Sigmoid colon (tissue), 6 donors: ENCODE measurements at regions not wholly inside any gene's neighbourhood (a gene's known extent, or its start where the extent isn't known, plus 50 kb on each side); places are given as distances from the start of the nearest gene placed in this dataset.

Source experiments
- DNase-seq: peaks from one replicate; pipeline ENCODE4 v3.0.0-alpha.2; 2019
- H3K27ac ChIP-seq, 4 donors: fragments of 200-600 bp; sonication (generic); one replicate each; pipeline ENCODE4 v1.5.1; 2016 to 2019; ENCODE audit warnings: mild to moderate bottlenecking in 1 of 4
- H3K27me3 ChIP-seq, 3 donors: fragments of 200-600 bp; sonication (generic); one replicate each; pipeline ENCODE4 v1.5.1; 2019; ENCODE audit warnings: mild to moderate bottlenecking in 1 of 3
- H3K36me3 ChIP-seq, 4 donors: fragments of 200-600 bp; sonication (generic); one replicate each; pipeline ENCODE4 v1.5.1; 2016 to 2019
- H3K4me1 ChIP-seq, 4 donors: fragments of 200-600 bp; sonication (generic); one replicate each; pipeline ENCODE4 v1.5.1; 2017 to 2019
- H3K4me3 ChIP-seq, 4 donors: fragments of 200-600 bp; sonication (generic); one replicate each; pipeline ENCODE4 v1.5.1; 2017 to 2019; ENCODE audit warnings: mild to moderate bottlenecking in 2 of 4, moderate library complexity in 1 of 4
- H3K9me3 ChIP-seq, 4 donors: fragments of 200-600 bp in 3 of 4; sonication (generic) in 3 of 4; one replicate each; pipeline versions ENCODE4 v1.5.1 to v1.6.1; 2013 to 2019
- EP300 ChIP-seq, 4 donors: sonication (generic); formaldehyde crosslinking; IDR thresholded peaks; one replicate each; pipeline ENCODE4 v1.6.1; 2017; ENCODE audit warnings: antibody characterized with exemption in 4 of 4
- POLR2A ChIP-seq, 2 donors: fragments of 450-650 bp; IDR thresholded peaks; one replicate each; pipeline ENCODE4 v1.6.1; 2016; ENCODE audit warnings: antibody characterized with exemption in 2 of 2, mild to moderate bottlenecking in 2 of 2, moderate library complexity in 2 of 2
- POLR2AphosphoS5 ChIP-seq, 4 donors: sonication (generic); formaldehyde crosslinking; IDR thresholded peaks; one replicate each; pipeline ENCODE4 v1.6.1; 2017; ENCODE audit warnings: antibody characterized with exemption in 4 of 4
- WGBS, 2 donors: extraction: QIAGEN DNeasy Blood & Tissue Kit; methylation state at CpG; one replicate each; pipeline ENCODE4 v1.1.7; 2013; 5-methylcytosine and 5-hydroxymethylcytosine counted together
- intact Hi-C: fragments of 100-400 bp; cut with DNase I; formaldehyde crosslinking; loops from one replicate; pipeline ENCODE4 v1.15.1; 2023
- TF ChIP-seq, protein P1 (sequence below), 4 experiments: fragments of 450-650 bp in 3 of 4; fragments of 200-600 bp in 1 of 4; IDR thresholded peaks; one replicate each; pipeline ENCODE4 v1.5.1; 2016 to 2019; ENCODE audit warnings: antibody characterized with exemption in 4 of 4, mild to moderate bottlenecking in 3 of 4, moderate library complexity in 2 of 4
- donor health status: healthy with polysubstance abuse.
- donor health status: healthy.

DNA sequence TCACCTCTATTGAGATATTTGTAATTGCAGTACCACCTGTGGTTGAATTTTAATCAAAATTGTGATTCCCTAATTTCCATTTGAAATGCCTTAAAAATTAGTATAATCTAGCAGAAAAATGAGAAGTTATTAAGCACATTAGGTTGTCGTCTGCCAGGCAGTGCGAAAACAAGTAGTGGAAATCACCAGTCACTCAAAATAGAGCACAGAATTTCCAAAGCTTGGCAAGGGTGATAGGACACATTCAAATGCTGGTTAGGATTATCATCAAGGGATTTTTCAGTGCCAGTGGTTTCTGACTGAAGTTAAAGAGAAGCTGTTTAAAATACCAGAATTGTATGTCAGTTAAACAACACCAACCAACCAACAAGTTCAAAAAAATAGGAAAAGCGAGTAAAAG, 97.8 kb downstream of the PLK2 start:
- H3K27me3 ChIP-seq, result no peaks in the 10 kb centered on the region
- no peak overlapping the region for H3K27ac ChIP-seq
- no peak for DNase-seq
- no peak for TF ChIP-seq EP300 (IDR thresholded peaks at IDR 0.05)
- no peak for TF ChIP-seq POLR2A (IDR thresholded peaks at IDR 0.05)
- TF ChIP-seq, protein P1, sequence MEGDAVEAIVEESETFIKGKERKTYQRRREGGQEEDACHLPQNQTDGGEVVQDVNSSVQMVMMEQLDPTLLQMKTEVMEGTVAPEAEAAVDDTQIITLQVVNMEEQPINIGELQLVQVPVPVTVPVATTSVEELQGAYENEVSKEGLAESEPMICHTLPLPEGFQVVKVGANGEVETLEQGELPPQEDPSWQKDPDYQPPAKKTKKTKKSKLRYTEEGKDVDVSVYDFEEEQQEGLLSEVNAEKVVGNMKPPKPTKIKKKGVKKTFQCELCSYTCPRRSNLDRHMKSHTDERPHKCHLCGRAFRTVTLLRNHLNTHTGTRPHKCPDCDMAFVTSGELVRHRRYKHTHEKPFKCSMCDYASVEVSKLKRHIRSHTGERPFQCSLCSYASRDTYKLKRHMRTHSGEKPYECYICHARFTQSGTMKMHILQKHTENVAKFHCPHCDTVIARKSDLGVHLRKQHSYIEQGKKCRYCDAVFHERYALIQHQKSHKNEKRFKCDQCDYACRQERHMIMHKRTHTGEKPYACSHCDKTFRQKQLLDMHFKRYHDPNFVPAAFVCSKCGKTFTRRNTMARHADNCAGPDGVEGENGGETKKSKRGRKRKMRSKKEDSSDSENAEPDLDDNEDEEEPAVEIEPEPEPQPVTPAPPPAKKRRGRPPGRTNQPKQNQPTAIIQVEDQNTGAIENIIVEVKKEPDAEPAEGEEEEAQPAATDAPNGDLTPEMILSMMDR (IDR thresholded peaks at IDR 0.05), result no peak
- no peak for TF ChIP-seq POLR2AphosphoS5 (IDR thresholded peaks at IDR 0.05)
- intact Hi-C loops, result no loop called here
- WGBS, 2 donors, result 83 to 96% methylated on average over 3 of the region's 3 CpGs
- no peaks in the 10 kb centered on the region for H3K4me1 ChIP-seq
- H3K9me3 ChIP-seq, result no peaks in the 10 kb centered on the region
- H3K4me3 ChIP-seq, result no peak overlapping the region
- H3K36me3 ChIP-seq, result no peaks in the 10 kb centered on the region

DNA sequence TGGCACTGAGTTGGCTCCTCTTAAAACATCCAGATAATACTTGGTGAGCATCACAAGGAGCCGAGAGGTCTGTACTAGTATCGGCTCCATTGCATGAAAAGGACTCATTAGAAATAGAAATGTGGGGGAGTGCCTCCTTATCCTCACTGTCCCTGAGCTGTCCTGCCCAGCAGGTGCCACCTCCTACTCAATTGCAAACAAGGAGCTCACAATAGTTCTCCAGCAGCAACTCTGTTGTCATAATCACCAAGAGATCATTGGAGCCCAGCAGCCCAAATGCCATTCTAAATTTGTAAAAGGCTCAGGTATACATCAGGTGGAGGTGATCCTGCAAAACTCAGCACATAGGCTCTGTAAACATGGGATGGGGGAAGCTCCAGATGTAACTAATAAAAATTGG, 99.1 kb downstream of the PLK2 start:
- intact Hi-C loops, result no loop called here
- no peak for DNase-seq
- no peaks in the 10 kb centered on the region for H3K36me3 ChIP-seq
- no peak overlapping the region for H3K4me3 ChIP-seq
- H3K4me1 ChIP-seq, result no peaks in the 10 kb centered on the region
- no peaks in the 10 kb centered on the region for H3K9me3 ChIP-seq
- H3K27ac ChIP-seq, result no peak overlapping the region
- no peaks in the 10 kb centered on the region for H3K27me3 ChIP-seq
- TF ChIP-seq, protein P1 (IDR thresholded peaks at IDR 0.05), result no peak
- TF ChIP-seq POLR2AphosphoS5 (IDR thresholded peaks at IDR 0.05) (no peak), POLR2A (IDR thresholded peaks at IDR 0.05) (no peak), EP300 (IDR thresholded peaks at IDR 0.05) (no peak)
- 96 to 100% methylated on average over 2 of the region's 2 CpGs for WGBS, 2 donors

DNA sequence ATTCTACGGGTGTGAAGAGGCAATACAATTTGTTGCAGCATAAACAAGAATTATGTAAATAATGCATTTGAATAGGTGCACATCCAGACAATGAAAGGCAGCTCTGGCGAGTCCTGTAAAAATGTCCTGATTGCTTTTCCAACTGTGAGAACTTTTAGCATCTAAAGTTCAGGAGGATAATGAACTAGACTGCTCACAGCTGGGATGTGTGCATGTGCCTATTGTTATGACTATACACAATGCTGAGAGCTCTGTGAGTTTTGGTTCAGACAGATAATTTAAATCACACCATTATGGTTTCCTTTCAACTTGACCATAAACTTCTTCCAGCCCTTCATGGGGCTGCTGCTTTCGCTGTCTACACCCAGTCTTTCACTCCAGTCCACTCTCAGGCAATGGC, 99.9 kb downstream of the PLK2 start:
- Histone ChIP-seq H3K27me3 (no peaks in the 10 kb centered on the region), H3K36me3 (no peaks in the 10 kb centered on the region), H3K9me3 (no peaks in the 10 kb centered on the region), H3K4me1 (no peaks in the 10 kb centered on the region), H3K4me3 (no peak overlapping the region), H3K27ac (no peak overlapping the region)
- WGBS, 2 donors, result 44 to 56% methylated on average over 3 of the region's 3 CpGs
- TF ChIP-seq POLR2AphosphoS5 (IDR thresholded peaks at IDR 0.05) (no peak), POLR2A (IDR thresholded peaks at IDR 0.05) (no peak), EP300 (IDR thresholded peaks at IDR 0.05) (no peak)
- TF ChIP-seq, protein P1 (IDR thresholded peaks at IDR 0.05), result no peak
- DNase-seq, result no peak
- intact Hi-C loops, result no loop called here

DNA sequence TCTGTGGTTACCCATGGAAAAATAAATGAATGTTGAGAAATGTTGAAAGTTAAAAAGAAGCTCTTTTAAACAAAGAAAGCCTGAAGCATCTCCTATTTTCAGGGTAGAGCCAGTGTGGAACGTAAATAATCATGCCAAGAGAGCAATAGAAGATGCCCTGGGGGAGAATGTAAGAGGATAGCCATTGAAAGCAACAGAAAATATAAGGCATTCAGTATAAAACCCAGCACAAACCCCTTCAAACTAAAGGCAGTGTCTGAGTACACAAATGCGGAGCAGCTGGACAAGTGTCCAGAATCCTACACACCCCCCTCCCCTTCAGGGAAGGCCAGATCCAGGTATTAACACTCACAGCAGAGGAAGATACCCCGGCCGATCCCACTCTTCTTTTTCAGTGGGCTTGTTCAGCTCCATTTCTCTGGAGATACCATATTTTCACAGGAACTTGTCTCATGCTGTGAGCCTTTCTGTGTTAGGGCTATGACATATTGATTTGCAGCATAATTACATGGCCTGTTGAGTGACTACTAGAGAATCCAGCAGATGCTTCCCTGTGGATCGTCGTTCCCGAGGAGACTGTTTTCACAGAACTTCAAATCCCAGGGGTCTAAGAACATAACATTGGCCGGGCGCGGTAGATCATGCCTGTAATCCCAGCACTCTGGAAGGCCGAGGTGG, 101.2 kb downstream of the PLK2 start:
- no peaks in the 10 kb centered on the region for H3K36me3 ChIP-seq
- DNase-seq, result no peak
- WGBS, 2 donors, result 78 to 86% methylated on average over 11 of the region's 11 CpGs
- no peak overlapping the region for H3K27ac ChIP-seq
- TF ChIP-seq, protein P1 (IDR thresholded peaks at IDR 0.05), result no peak
- TF ChIP-seq POLR2A (IDR thresholded peaks at IDR 0.05) (no peak), EP300 (IDR thresholded peaks at IDR 0.05) (no peak), POLR2AphosphoS5 (IDR thresholded peaks at IDR 0.05) (no peak)
- intact Hi-C loops, result no loop called here
- no peak overlapping the region for H3K4me3 ChIP-seq
- H3K9me3 ChIP-seq, result no peaks in the 10 kb centered on the region
- H3K27me3 ChIP-seq, result no peaks in the 10 kb centered on the region
- H3K4me1 ChIP-seq, result no peaks in the 10 kb centered on the region
